ENCODE measurements at regions not wholly inside any gene's neighbourhood (a gene's known extent, or its start where the extent isn't known, plus 50 kb on each side); places are given as distances from the start of the nearest gene placed in this dataset.

DNA sequence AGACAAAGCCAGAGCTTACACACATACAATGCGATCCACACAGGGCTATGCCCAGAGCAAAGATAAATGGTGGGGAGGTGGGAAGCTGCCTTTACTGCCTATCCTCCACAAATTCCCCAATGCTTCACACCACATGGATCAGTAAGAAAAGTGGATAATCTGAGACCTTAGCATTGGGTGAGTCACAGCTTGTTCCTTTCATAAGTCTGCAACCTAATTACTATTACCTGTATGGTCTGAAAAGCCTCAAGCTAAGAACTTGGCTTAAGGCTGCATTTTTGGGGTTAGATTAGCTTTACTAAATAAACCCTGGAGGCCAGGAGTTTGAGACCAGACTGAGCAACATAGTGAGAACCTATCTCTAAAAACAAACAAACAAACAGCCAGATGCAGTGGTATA is 66.0 kb upstream of the BTBD3 start:
- WGBS (ENCODE audit: insufficient coverage, insufficient replicate concordance, low lambda C conversion rate, missing lambda C conversion rate) = 100% methylated on average over 1 of the region's 1 CpG
- RAD21 ChIA-PET (ENCODE audit: unreplicated experiment) = no interaction called here
- intact Hi-C loops (cut with micrococcal nuclease; ENCODE audit: unreplicated experiment) = no loop called here
- CTCF ChIA-PET = no interaction called here
- DNase-seq (ENCODE audit: low read depth, low spot score) (no peak), FAIRE-seq (no peak), ATAC-seq (no peak)
- H4K20me1 ChIP-seq (ENCODE audit: control insufficient read depth, insufficient read depth) = no peaks in the 10 kb centered on the region
- no peak overlapping the region for H3K9ac ChIP-seq (ENCODE audit: control insufficient read depth, insufficient read depth, low read length)
- TF ChIP-seq IRF3 (IDR thresholded peaks at IDR 0.05) = no peak
- no peak for TF ChIP-seq NR2C2 (IDR thresholded peaks at IDR 0.05; ENCODE audit: borderline replicate concordance, control insufficient read depth, insufficient read length, low read depth)
- BruUV-seq (replicated peaks) = no TSS peak
- in situ Hi-C loops (cut with MboI) = no loop called here
- SMC1A ChIA-PET (ENCODE audit: uncharacterized antibody, unreplicated experiment) = no interaction called here
- H3K27ac ChIP-seq (ENCODE audit: control insufficient read depth, insufficient read depth) = no peak overlapping the region
- no peaks in the 10 kb centered on the region; the same call in 2 of the 3 replicates for H3K9me3 ChIP-seq (replicated peaks; ENCODE audit: control insufficient read depth, insufficient read depth, low read length)
- H3K79me2 ChIP-seq (ENCODE audit: control insufficient read depth, insufficient read depth, low read length) = no peaks in the 10 kb centered on the region
- no peak overlapping the region for H2AFZ ChIP-seq (ENCODE audit: control insufficient read depth, low read depth, low read length)
- H3K4me1 ChIP-seq (ENCODE audit: control insufficient read depth, insufficient read depth, low read length) = no peaks in the 10 kb centered on the region
- POLR2A ChIA-PET = no interaction called here
- no peaks in the 10 kb centered on the region for H3K36me3 ChIP-seq (ENCODE audit: control insufficient read depth in 2 of 2, insufficient read depth in 2 of 2, low read length in 1 of 2)
- H3K4me2 ChIP-seq (ENCODE audit: control insufficient read depth, insufficient read depth) = no peak overlapping the region
- H3K4me3 ChIP-seq = no peak overlapping the region
- H3K27me3 ChIP-seq (replicated peaks in 1 of 2; ENCODE audit: control insufficient read depth in 2 of 2, insufficient read depth in 2 of 2, low read length in 1 of 2) = no peaks in the 10 kb centered on the region

DNA sequence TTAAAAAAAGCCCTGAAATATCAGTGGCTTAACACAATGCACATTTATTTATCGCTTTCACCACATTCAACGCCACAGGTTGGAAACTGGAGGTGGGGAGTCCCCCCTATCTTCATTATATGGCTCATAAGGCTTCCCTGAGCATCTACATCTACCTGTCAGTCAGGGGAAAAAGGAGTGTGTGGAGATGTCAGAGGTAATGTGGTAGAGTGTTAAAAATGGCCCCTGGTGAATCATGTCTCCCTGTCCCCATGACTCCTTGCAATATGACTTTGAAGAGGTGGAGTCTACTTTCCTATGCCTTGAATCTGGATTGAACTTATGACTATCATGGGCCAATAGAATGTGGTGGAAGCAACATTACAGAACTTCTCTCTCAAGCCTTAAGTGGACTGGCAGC is 65.5 kb upstream of the BTBD3 start:
- ATAC-seq = no peak
- no peak for FAIRE-seq
- H3K9me3 ChIP-seq (replicated peaks; ENCODE audit: control insufficient read depth, insufficient read depth, low read length) = no peaks in the 10 kb centered on the region; the same call in 2 of the 3 replicates
- ChIA-PET CTCF (no interaction called here), POLR2A (no interaction called here), SMC1A (ENCODE audit: uncharacterized antibody, unreplicated experiment) (no interaction called here), RAD21 (ENCODE audit: unreplicated experiment) (no interaction called here)
- in situ Hi-C loops (cut with MboI) (no loop called here), intact Hi-C loops (cut with micrococcal nuclease; ENCODE audit: unreplicated experiment) (no loop called here)
- BruUV-seq (replicated peaks) = no TSS peak
- no peak overlapping the region for H3K4me2 ChIP-seq (ENCODE audit: control insufficient read depth, insufficient read depth)
- H3K27me3 ChIP-seq (replicated peaks in 1 of 2; ENCODE audit: control insufficient read depth in 2 of 2, insufficient read depth in 2 of 2, low read length in 1 of 2) = no peaks in the 10 kb centered on the region
- no peaks in the 10 kb centered on the region for H3K79me2 ChIP-seq (ENCODE audit: control insufficient read depth, insufficient read depth, low read length)
- 27% methylated on average over 2 of the region's 2 CpGs for WGBS (ENCODE audit: insufficient coverage, insufficient replicate concordance, low lambda C conversion rate, missing lambda C conversion rate)
- H3K27ac ChIP-seq (ENCODE audit: control insufficient read depth, insufficient read depth) = no peak overlapping the region
- no peak overlapping the region for H3K4me3 ChIP-seq
- H2AFZ ChIP-seq (ENCODE audit: control insufficient read depth, low read depth, low read length) = no peak overlapping the region
- H3K36me3 ChIP-seq (ENCODE audit: control insufficient read depth in 2 of 2, insufficient read depth in 2 of 2, low read length in 1 of 2) = no peaks in the 10 kb centered on the region
- no peaks in the 10 kb centered on the region for H4K20me1 ChIP-seq (ENCODE audit: control insufficient read depth, insufficient read depth)
- no peak for TF ChIP-seq CBFB (IDR thresholded peaks at IDR 0.05; ENCODE audit: low read depth)
- no peak for TF ChIP-seq ZNF384 (IDR thresholded peaks at IDR 0.05; ENCODE audit: borderline replicate concordance, low read depth, low read length)
- no peak for TF ChIP-seq NRF1 (conservative IDR thresholded peaks at IDR 0.05; ENCODE audit: low read depth, low read length)
- TF ChIP-seq SUPT20H (IDR thresholded peaks at IDR 0.05; ENCODE audit: borderline replicate concordance, control insufficient read depth, low read depth, low read length) = no peak
- no peak for TF ChIP-seq RAD51 (IDR thresholded peaks at IDR 0.05)
- H3K9ac ChIP-seq (ENCODE audit: control insufficient read depth, insufficient read depth, low read length) = no peak overlapping the region
- no peaks in the 10 kb centered on the region for H3K4me1 ChIP-seq (ENCODE audit: control insufficient read depth, insufficient read depth, low read length)
- DNase-seq (ENCODE audit: low read depth, low spot score) = no peak

Data from GM12878 (cell line).